ENCODE measurements at regions not wholly inside any gene's neighbourhood (a gene's known extent, or its start where the extent isn't known, plus 50 kb on each side); places are given as distances from the start of the nearest gene placed in this dataset.

GRCh38 chr18:65439188-65439587, 311.6 kb upstream of the CDH7 start:
- TF ChIP-seq CTCF (IDR thresholded peaks at IDR 0.05) = no peak
- TF ChIP-seq, protein P1, sequence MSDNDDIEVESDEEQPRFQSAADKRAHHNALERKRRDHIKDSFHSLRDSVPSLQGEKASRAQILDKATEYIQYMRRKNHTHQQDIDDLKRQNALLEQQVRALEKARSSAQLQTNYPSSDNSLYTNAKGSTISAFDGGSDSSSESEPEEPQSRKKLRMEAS (CRISPR knock-in tag; IDR thresholded peaks at IDR 0.05) = no peak
